ENCODE measurements at regions not wholly inside any gene's neighbourhood (a gene's known extent, or its start where the extent isn't known, plus 50 kb on each side); places are given as distances from the start of the nearest gene placed in this dataset.

GRCh38 chr13:89011615-89012014 is 1340.4 kb downstream of the SLITRK5 start:
- H3K9me3 ChIP-seq = no peaks in the 10 kb centered on the region
- no peak for TF ChIP-seq CTCF (IDR thresholded peaks at IDR 0.05)
- H3K4me3 ChIP-seq = no peak overlapping the region
- no peak for DNase-seq
- no peaks in the 10 kb centered on the region for H3K36me3 ChIP-seq
- no peaks in the 10 kb centered on the region for H3K27me3 ChIP-seq
- no peaks in the 10 kb centered on the region for H3K4me1 ChIP-seq
- no peak overlapping the region for H3K27ac ChIP-seq
- no peak for FAIRE-seq
- intact Hi-C loops (cut with DNase I) = no loop called here
- 28 to 29% methylated on average over 2 of the region's 2 CpGs for WGBS, 2 donors
- ATAC-seq = no peak

- Histone ChIP-seq H3K4me3 (no peak overlapping the region), H3K27me3 (no peaks in the 10 kb centered on the region), H3K36me3 (no peaks in the 10 kb centered on the region), H3K4me1 (no peaks in the 10 kb centered on the region), H3K27ac (no peak overlapping the region), H3K9me3 (no peaks in the 10 kb centered on the region)
- intact Hi-C loops (cut with DNase I) = no loop called here
- no peak for DNase-seq
- TF ChIP-seq CTCF (IDR thresholded peaks at IDR 0.05) = no peak
- FAIRE-seq = no peak
- ATAC-seq = no peak
- WGBS, 2 donors = 48 to 63% methylated on average over 3 of the region's 3 CpGs
These were observed 1356.6 kb downstream of the SLITRK5 start for GRCh38 chr13:89027694-89028306.

GRCh38 chr13:89029062-89029461 is 1357.9 kb downstream of the SLITRK5 start:
- DNase-seq (no peak), FAIRE-seq (no peak), ATAC-seq (no peak)
- H3K27me3 ChIP-seq = no peaks in the 10 kb centered on the region
- H3K36me3 ChIP-seq = no peaks in the 10 kb centered on the region
- no peak overlapping the region for H3K4me3 ChIP-seq
- no peaks in the 10 kb centered on the region for H3K4me1 ChIP-seq
- no peaks in the 10 kb centered on the region for H3K9me3 ChIP-seq
- WGBS, 2 donors = 57 to 71% methylated on average over 2 of the region's 2 CpGs
- no peak overlapping the region for H3K27ac ChIP-seq
- intact Hi-C loops (cut with DNase I) = no loop called here
- TF ChIP-seq CTCF (IDR thresholded peaks at IDR 0.05) = no peak

- Histone ChIP-seq H3K27me3 (no peaks in the 10 kb centered on the region), H3K4me3 (no peak overlapping the region), H3K4me1 (no peaks in the 10 kb centered on the region), H3K9me3 (no peaks in the 10 kb centered on the region), H3K27ac (no peak overlapping the region), H3K36me3 (no peaks in the 10 kb centered on the region)
- ATAC-seq (no peak), FAIRE-seq (no peak), DNase-seq (no peak)
- WGBS, 2 donors = 64 to 68% methylated on average over 1 of the region's 1 CpG
- intact Hi-C loops (cut with DNase I) = no loop called here
- TF ChIP-seq CTCF (IDR thresholded peaks at IDR 0.05) = no peak
These were observed 1362.8 kb downstream of the SLITRK5 start for GRCh38 chr13:89034015-89034414.

GRCh38 chr13:89052699-89053098 is 1381.5 kb downstream of the SLITRK5 start:
- no peak for FAIRE-seq
- no peak overlapping the region for H3K4me3 ChIP-seq
- no peak for TF ChIP-seq CTCF (IDR thresholded peaks at IDR 0.05)
- H3K9me3 ChIP-seq = no peaks in the 10 kb centered on the region
- no peak for DNase-seq
- intact Hi-C loops (cut with DNase I) = no loop called here
- H3K36me3 ChIP-seq = no peaks in the 10 kb centered on the region
- H3K27ac ChIP-seq = no peak overlapping the region
- ATAC-seq = no peak
- no peaks in the 10 kb centered on the region for H3K27me3 ChIP-seq
- no peaks in the 10 kb centered on the region for H3K4me1 ChIP-seq
- WGBS, 2 donors = 56 to 69% methylated on average over 3 of the region's 3 CpGs
